Activated B cell treated with CpG ODN at 0.5 μM for 24 hours (primary cell): ENCODE measurements at regions not wholly inside any gene's neighbourhood (a gene's known extent, or its start where the extent isn't known, plus 50 kb on each side); places are given as distances from the start of the nearest gene placed in this dataset.

Experiments
- ATAC-seq: fragments of 200-7000 bp; cut with Tn5 transposase; one replicate; pipeline ENCODE4 v1.10.0; 2021; ENCODE audit warnings: low read depth, mild to moderate bottlenecking, moderate library complexity
- CTCF ChIA-PET: fragments of 350-600 bp; sonication (Branson Sonifier 250); formaldehyde crosslinking; loops from one replicate; lab custom pipeline; 2021; ENCODE audit warnings: antibody characterized with exemption; lab: Charles Lee
- POLR2A ChIA-PET: fragments of 350-600 bp; sonication (Branson Sonifier 250); formaldehyde crosslinking; loops from one replicate; lab custom pipeline; 2021; ENCODE audit warnings: antibody characterized with exemption; lab: Charles Lee
- DNase-seq: peaks from one replicate; pipeline ENCODE4 v3.0.0; 2022
- H3K27ac Mint-ChIP-seq: one replicate; pipeline ENCODE4 v1.8.0; 2020; ENCODE audit warnings: mixed read lengths
- H3K27me3 Mint-ChIP-seq: one replicate; pipeline ENCODE4 v1.8.0; 2021; ENCODE audit warnings: mixed read lengths
- H3K36me3 Mint-ChIP-seq: one replicate; pipeline ENCODE4 v1.8.0; 2021; ENCODE audit warnings: low read depth, mixed read lengths
- H3K4me1 Mint-ChIP-seq: one replicate; pipeline ENCODE4 v1.8.0; 2021; ENCODE audit warnings: mixed read lengths
- H3K4me3 Mint-ChIP-seq: one replicate; pipeline ENCODE4 v1.8.0; 2020; ENCODE audit warnings: mild to moderate bottlenecking, mixed read lengths
- H3K9me3 Mint-ChIP-seq: one replicate; pipeline ENCODE4 v1.8.0; 2020; ENCODE audit warnings: mixed read lengths
- intact Hi-C: fragments of 100-400 bp; cut with micrococcal nuclease; formaldehyde crosslinking; loops from one replicate; pipeline ENCODE4 v1.15.1; 2024
- TF ChIP-seq, protein P1 (sequence below): fragments of 200-600 bp; IDR thresholded peaks from one replicate; pipeline ENCODE4 v1.8.0; 2022; ENCODE audit warnings: antibody characterized with exemption, mild to moderate bottlenecking

DNA sequence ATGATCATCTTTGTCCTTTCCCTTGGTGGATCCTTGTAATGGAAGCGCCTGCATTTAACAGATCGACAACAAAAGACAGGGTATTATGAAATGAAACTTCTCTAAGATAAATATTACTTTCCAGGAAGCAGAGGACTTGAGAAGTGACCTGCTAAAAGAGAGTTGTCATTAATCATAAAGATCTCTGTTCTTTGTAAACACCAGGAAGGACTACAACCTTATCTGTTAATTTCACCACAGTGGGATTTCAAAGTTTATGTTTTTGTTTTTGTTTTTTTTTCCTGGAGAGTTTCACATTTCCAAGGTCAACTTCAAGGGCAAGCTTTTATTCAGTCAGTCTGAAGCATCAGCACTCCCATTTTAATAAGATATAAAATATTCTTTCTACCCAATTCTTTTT is 170.9 kb downstream of the RCHY1 start:
- Mint-ChIP-seq H3K27ac (no peak overlapping the region), H3K9me3 (no peaks in the 10 kb centered on the region), H3K4me3 (no peak overlapping the region), H3K36me3 (no peaks in the 10 kb centered on the region), H3K4me1 (no peaks in the 10 kb centered on the region), H3K27me3 (peaks cover 11% of the 10 kb centered on the region)
- ATAC-seq (no peak), DNase-seq (no peak)
- intact Hi-C loops = no loop called here
- POLR2A ChIA-PET = no interaction called here
- TF ChIP-seq, protein P1, sequence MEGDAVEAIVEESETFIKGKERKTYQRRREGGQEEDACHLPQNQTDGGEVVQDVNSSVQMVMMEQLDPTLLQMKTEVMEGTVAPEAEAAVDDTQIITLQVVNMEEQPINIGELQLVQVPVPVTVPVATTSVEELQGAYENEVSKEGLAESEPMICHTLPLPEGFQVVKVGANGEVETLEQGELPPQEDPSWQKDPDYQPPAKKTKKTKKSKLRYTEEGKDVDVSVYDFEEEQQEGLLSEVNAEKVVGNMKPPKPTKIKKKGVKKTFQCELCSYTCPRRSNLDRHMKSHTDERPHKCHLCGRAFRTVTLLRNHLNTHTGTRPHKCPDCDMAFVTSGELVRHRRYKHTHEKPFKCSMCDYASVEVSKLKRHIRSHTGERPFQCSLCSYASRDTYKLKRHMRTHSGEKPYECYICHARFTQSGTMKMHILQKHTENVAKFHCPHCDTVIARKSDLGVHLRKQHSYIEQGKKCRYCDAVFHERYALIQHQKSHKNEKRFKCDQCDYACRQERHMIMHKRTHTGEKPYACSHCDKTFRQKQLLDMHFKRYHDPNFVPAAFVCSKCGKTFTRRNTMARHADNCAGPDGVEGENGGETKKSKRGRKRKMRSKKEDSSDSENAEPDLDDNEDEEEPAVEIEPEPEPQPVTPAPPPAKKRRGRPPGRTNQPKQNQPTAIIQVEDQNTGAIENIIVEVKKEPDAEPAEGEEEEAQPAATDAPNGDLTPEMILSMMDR = no peak
- CTCF ChIA-PET = no interaction called here

DNA sequence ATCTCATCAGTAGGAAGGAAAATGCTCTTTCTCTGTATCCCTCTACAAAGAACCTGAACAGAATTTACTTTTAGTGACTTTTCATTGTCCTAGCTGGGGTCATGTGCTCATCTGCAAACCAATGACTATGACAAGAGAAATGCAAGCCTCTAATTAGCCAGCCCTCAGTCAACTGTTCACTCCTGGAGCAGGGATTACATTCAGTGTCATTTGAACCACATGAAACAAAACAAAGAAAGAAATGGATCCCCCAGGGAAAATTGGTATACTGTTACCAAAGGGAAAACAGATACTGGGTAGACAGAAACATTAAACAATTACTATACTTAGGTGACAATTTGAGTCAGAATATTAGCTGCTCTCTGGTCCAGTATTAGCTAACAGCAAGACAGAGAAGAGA is 173.6 kb downstream of the RCHY1 start:
- no peaks in the 10 kb centered on the region for H3K4me1 Mint-ChIP-seq
- no peak overlapping the region for H3K4me3 Mint-ChIP-seq

DNA sequence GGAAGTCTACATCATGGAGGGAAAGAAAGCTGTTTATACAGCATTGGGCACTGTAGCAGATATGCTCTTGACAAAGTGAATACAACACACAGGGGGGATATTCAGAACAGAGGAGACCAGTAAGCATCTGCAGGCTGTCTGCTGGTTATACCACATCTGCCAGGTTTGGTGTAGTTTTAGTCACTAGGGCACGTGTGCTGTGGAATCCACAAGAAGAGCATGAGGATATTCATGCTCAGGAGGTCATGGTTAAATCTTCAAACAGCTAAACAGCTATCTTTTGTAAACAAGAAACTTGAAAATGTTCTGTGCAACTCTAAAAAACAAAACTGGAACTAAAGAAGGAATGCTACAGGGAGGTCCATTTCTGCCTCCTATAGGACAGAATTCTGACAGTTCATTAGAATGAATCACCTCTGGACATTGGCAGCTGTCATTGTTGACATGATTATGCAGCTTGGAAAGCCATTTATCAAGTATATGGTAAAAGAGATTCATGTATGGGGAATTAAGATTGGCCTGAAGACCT is 175.8 kb downstream of the RCHY1 start:
- H3K4me1 Mint-ChIP-seq = no peaks in the 10 kb centered on the region
- no peaks in the 10 kb centered on the region for H3K27me3 Mint-ChIP-seq
- H3K9me3 Mint-ChIP-seq = no peaks in the 10 kb centered on the region
- TF ChIP-seq, protein P1 = no peak
- ChIA-PET CTCF (no interaction called here), POLR2A (no interaction called here)
- H3K4me3 Mint-ChIP-seq = no peak overlapping the region
- H3K36me3 Mint-ChIP-seq = no peaks in the 10 kb centered on the region
- DNase-seq (no peak), ATAC-seq (no peak)
- intact Hi-C loops = no loop called here
- no peak overlapping the region for H3K27ac Mint-ChIP-seq

More for the DNA sequence above, 173.6 kb downstream of the RCHY1 start:
- no peak for DNase-seq
- ATAC-seq = no peak
- Mint-ChIP-seq H3K27ac (no peak overlapping the region), H3K27me3 (peaks cover 4% of the 10 kb centered on the region), H3K9me3 (no peaks in the 10 kb centered on the region), H3K36me3 (no peaks in the 10 kb centered on the region)
- TF ChIP-seq, protein P1 = no peak
- ChIA-PET POLR2A (no interaction called here), CTCF (no interaction called here)
- intact Hi-C loops = no loop called here

DNA sequence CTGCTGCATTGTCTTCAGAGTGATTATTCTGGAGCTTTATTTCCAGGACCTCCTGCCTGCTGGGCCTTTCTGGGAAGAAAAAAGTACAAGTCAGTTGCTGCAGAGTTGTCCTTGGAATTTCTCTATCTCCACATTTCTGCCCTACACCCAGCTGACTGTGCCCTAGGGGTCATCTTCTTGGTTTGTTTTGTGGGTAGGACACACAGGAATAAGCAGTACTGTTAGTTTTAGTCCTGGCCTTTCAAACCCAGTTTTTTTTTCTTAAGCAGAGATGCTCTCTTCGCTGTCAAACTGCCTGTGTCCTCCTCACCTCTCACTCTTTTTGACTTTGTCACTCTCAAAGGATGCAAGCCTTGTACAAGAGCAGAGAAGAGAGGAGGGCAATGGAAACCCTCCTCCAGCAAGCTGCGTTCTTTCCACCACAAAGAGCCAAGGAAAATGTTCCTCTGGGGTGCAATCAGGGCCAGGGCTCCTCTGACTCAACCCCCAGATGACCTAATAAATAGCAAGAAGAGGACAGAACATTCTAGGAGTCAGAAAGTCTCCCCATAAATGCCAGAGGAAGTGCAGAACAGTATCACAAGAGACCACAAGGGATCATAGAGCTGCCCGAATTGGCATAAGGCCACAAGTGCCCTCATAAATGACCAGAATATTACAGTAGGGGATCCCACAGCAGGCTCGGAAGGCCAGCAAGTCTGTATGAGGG is 186.2 kb downstream of the RCHY1 start:
- ChIA-PET CTCF (no interaction called here), POLR2A (no interaction called here)
- Mint-ChIP-seq H3K9me3 (peaks cover 3% of the 10 kb centered on the region), H3K4me1 (no peaks in the 10 kb centered on the region), H3K4me3 (no peak overlapping the region), H3K27me3 (peaks cover 9% of the 10 kb centered on the region), H3K27ac (no peak overlapping the region), H3K36me3 (no peaks in the 10 kb centered on the region)
- DNase-seq (no peak), ATAC-seq (no peak)
- TF ChIP-seq, protein P1 = no peak
- intact Hi-C loops = no loop called here

DNA sequence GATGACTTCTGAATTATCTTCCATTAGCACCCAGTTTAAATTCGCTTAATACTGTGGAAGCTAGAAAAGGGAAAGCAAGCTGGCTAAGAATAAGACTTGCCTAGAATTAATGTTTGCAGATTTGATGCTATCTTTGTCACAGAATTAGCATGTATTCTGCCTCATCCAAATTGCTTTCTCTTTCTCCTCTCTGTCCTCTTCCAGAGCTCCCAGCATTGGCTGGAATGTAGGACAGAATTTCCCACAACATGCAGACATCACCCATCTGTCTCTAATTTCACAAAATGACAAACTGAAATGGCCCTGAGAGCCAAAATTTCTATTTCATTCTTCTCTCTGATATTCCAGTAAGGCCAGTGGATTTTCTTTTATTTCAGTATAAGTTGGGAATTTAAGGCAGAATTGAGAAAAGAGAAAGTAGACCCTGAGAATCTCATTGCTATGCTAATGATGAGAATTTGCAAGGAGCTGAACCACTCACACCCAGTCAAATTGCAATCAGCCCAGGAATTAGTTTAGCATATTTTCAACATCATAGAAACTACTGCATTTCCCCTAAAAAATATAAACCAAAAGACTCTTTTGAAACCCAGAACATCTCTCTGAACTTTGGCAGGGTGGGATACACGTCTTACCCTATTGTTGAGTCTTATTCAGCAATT is 188.8 kb downstream of the RCHY1 start:
- Mint-ChIP-seq H3K36me3 (no peaks in the 10 kb centered on the region), H3K9me3 (no peaks in the 10 kb centered on the region), H3K27me3 (peaks cover 9% of the 10 kb centered on the region), H3K4me3 (no peak overlapping the region), H3K4me1 (no peaks in the 10 kb centered on the region), H3K27ac (no peak overlapping the region)
- DNase-seq (no peak), ATAC-seq (no peak)
- TF ChIP-seq, protein P1 = no peak
- CTCF ChIA-PET = no interaction called here
- POLR2A ChIA-PET = no interaction called here
- intact Hi-C loops = no loop called here
